Hematopoietic multipotent progenitor cell treated with erythropoietin and hydrocortisone succinate and interleukin-3 and kit ligand, for 15 days (in vitro differentiated cells): ENCODE measurements at regions not wholly inside any gene's neighbourhood (a gene's known extent, or its start where the extent isn't known, plus 50 kb on each side); places are given as distances from the start of the nearest gene placed in this dataset.
A peak's percentile ranks its signal among the peaks of the same experiment; 100 is the strongest.
"Not testable (repeated sequence)": the region's sequence is repeated elsewhere in the genome, so short reads cannot be mapped to it uniquely, and the experiment has no call there.

Experiments used
- DNase-seq: peaks from one replicate; pipeline ENCODE4 v3.0.0-alpha.2; 2015; ENCODE audit warnings: low spot score

- DNase-seq, result no peak
These were observed 195.5 kb downstream of the SLITRK6 start for GRCh38 chr13:85603735-85604134.

DNA sequence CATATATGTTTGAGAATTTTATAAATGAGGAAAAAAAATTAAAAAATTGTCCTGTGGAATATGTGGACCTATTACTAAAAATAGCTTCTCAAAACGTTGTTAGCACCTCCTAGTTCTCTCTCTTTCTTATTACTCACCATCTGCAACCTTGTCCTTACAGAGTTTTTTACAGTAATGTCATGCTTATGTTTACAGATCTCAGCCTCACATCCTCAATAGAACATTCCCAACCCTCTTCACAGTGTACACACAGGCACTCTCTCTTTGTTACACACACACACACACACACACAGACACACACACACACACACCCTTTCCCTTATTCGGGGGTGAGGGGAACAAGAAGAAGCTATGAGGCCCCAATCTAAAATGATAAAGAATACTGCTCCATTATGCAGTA lies 197.7 kb downstream of the SLITRK6 start:
- no peak for DNase-seq

DNA sequence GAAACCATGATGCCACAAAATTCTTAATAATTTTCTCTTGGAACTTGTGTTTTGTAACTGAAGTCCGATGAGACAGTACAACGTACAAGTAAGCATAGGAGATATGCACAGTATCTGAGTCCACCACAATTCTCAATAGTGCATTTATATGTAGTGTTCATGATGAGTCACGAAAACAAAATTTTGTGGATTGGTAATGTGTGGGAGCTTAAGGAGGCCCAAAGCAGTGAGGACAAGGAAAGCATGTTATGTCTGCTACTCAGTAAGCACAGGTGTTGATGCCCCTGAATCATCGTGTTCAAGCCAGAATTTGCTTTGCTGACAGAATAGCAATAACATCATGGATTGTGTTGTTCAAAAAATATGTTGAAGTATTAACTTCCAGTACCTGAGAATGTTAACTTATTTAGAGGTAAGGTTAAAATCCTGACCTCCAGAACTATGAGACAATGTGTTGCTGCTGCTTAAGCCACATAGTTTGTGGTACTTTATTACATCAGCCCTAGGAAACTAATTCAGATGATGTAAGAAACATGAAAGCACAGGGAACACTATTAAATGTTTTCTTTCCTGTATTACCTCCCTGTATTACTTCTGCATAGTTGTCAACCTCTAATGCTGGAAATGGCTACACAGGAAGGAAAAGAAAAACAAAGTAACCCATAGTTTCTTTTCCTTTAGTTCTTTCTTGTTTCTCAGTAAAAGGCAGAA lies 201.3 kb downstream of the SLITRK6 start:
- no peak for DNase-seq

- peak; percentile 17 for DNase-seq
These were observed 207.0 kb downstream of the SLITRK6 start for GRCh38 chr13:85592211-85592610.

DNA sequence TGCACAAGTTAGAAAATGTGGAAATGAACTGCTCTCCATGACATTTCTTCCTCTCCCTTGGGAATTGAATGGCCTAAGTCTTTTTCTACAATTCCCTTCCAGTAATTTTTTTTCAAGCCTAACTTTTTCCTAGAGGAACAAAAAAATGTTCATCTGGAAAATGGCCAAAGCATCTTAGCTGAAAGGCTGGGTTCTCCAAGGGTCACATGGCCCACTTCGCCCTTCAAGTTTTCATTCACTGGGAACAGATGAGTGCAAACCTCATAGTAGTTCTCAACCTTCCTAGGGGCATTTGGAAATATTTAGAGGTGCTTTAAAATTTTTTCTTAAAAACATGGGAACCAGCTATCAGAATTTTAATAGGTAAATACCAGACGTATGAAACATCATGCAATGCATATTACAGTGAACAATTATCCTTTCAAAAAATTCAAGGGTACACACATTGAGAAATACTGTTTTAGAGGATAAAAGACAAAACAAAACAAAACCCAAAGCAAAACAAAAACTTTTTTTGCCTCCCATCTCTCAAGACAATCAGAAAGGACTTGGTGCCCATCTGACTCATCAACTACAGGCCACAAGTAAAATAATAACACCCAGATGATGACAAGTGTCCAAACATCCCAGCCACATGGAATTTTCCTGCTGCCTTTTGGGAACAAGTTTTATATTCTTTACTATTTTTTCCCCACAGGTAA lies 208.8 kb downstream of the SLITRK6 start:
- no peak for DNase-seq

DNA sequence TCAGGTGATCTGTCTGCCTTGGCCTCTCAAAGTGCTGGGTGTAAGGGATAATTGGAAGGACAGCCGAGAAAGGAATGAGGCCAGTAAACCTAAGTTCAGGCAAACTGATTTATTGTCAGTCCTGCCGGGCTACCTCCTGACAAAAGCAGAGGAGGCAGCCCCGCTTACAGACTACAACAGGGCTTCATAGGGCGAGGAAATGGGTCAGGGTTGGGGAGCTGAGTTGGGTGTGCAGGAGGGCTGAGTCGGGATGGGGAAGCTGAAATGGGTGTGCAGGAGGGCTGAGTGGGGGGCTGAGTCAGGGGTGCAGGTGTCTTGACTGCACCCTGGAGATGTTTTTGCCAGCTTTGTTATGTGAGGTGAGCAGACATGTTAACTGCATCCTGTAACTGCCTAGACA lies 210.2 kb downstream of the SLITRK6 start:
- no peak for DNase-seq

GRCh38 chr13:85588359-85588758 lies 210.9 kb downstream of the SLITRK6 start:
- no peak for DNase-seq

GRCh38 chr13:85586856-85587255 lies 212.4 kb downstream of the SLITRK6 start:
- DNase-seq, result no peak

GRCh38 chr13:85586422-85586831 lies 212.8 kb downstream of the SLITRK6 start:
- no peak for DNase-seq

GRCh38 chr13:85582890-85583289 lies 216.3 kb downstream of the SLITRK6 start:
- no peak for DNase-seq

DNA sequence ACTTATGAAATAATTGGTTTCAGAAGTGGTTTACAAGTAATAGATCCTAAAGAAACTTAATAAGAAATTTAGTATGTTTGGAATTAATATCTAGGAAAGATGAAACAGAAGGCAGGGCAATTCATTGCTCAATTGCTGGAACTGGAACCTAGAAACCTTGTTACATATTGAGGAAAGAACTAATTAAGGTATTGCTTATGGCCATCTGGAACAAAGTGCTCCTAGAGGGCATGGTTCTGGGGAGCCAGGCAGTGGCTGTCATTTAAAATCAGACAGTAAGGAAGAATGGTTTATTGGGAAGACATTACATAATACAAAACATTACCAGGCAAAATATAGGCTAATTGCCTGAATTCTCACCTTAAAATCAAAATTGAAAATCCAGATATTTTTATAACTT lies 224.1 kb downstream of the SLITRK6 start:
- DNase-seq, result no peak

DNA sequence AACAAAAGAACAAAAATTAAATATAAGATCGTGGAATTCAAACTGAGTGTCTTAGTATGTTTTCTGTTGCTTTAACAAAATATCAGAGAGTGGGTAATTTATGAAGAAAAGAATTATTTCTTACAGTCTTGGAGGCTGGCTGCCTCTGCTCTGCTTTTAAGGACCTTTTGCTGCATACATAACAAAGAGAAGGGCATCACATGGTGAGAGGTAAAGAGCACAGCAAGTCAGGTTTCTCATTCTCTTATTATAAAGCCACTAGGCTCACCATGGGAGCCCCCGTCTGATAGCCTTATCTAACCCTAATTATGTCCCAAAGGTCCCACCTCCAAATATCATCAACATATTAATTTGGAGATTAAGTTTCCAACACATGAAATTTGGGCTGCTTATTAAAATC lies 231.3 kb downstream of the SLITRK6 start:
- no peak for DNase-seq

- DNase-seq, result no peak
These were observed 233.6 kb downstream of the SLITRK6 start for GRCh38 chr13:85565652-85566051.

DNA sequence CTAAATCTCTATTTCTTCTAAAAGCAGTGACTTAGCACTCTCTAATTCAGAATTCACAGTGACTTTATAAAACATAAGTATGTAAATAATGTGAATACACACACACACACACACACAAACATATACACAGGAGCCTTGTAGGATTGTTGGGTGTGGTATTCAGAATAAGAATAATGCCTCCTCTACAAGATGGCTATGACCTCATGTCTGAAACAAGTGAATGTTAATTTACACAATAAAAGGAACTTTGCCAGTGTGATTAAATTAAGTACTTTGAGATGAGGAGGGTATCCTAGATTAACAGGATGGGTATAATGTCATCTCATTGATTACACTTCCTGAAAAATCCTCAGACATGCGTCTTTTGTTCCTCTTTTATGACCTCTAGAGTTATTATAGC lies 234.6 kb downstream of the SLITRK6 start:
- no peak for DNase-seq

DNA sequence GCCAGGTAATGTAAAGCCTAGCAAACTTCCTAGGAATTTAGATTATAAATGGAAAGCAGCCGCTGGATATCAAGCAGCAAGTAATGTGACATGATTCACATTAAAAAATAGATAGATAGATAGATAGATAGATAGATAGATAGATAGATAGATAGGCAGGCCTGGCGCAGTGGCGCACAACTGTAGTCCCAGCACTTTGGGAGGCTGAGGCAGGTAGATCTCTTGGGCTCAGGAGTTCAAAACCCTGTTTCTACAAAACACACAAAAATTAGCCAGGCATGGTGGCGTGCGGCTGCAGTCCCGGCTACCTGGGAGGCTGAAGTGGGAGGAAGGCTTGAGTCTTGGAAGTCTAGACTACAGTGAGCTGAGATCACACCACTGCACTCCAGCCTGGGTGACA lies 236.9 kb downstream of the SLITRK6 start:
- no peak for DNase-seq

DNA sequence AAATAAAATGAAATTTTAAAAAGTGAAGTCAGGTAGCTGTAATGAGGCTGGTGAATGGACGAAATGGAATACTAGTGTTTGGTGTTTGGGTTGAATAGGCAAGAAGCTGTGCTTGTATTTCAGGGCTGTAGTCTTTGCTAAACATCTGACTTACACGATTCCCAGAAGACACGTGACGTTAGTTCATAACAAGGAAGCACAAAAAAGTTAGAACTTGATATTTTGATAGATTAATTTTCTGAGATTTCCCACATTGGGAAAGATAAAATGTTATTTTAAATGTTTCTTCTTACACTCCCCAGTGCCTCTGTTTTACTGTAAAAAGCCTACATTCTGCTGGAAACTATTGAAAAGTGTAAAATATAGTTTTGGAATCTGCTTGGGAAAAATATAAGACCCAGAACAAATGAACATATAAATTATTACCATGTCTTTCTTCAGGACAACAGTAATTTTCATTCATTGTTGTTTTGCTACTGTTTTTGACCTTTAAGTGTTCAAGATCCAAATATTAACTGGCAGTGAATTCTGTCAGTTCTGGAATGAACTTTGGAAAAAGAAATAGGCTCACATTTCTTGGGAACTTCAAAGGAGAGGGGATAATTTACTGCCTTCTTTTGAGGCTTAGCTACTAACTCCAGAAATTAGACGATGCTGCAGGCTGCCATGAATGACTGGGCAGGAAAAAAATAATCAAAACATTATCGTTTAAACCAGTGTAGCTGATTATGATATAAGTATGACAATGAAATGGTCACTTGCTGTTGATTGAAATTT lies 241.3 kb downstream of the SLITRK6 start:
- no peak for DNase-seq

DNA sequence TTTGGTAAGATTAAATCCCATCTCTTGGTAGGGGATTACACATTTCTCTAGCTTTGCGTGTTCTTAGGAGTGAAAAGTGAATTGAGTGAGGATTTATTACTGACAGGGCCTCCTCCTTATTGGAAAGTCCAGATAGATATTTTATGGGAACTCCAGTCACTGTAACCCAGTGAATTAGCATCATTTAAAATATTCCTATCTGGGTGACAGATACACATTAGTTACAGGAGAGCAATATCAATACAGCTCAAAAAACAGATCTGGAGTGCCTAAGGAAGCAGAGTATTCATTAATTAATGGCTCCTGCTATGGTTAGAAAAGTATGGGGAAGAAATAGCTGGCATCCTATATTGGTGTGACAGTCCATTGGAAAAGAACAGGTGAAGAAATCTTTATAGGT lies 248.2 kb downstream of the SLITRK6 start:
- DNase-seq, result no peak

DNA sequence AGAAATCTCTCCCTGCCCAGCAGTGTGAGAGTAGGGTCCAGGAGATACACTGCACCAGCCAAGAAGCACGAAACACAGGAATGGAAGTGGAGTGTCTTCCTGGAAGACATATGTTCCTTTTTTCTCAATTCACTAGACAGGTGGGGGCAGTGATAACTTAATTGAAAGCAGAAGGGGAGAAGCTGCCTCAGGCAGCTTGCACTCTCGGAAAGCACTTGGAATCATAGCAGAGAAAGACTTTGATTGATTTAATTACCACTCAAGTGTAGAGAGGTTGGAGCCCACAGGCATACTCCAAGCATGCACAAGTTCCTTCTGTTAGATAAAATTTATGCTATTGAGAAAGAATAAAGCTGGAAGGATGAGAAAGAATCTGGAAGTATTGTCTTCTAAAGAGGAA lies 249.4 kb downstream of the SLITRK6 start:
- no peak for DNase-seq

GRCh38 chr13:85548845-85549244 lies 250.4 kb downstream of the SLITRK6 start:
- not testable (repeated sequence) for DNase-seq

- no peak for DNase-seq
These were observed 253.4 kb downstream of the SLITRK6 start for GRCh38 chr13:85545771-85546170.

DNA sequence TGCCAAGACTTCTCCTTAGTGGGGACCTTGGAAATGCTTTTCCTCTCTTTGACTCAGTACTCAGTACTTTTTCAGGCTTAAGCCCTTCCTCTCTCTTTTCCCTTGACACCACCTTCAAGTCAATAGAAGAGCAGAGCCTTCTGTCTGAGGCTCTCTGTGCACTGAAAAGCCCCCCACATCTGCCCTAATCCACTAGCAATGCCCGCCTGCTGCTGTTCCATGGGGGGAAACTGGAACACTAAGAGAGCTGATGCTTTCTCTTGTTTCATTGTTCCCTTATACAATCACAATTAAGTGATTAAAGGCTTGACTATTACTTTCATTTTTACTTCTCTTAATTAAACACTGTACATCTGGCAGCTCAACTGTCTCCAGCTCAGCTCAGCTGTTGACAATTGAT lies 254.5 kb downstream of the SLITRK6 start:
- no peak for DNase-seq

DNA sequence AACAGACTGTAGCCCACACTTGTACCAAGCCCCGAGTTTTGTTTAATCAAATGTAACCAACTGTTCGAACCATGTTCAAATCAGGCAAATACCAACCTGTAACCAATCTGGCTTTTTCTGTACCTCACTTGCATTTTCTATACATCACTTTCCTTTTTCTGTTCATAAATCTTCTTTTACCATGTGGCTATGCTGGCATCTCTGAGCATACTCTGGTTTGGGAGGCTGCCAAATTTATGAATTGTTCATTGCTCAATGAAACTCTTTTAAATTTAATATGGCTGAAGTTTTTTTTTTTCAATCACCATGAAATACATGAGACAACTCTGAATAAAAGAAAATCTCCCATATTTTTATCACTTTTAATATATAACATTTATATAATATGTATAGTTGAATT lies 256.1 kb downstream of the SLITRK6 start:
- DNase-seq, result no peak

DNA sequence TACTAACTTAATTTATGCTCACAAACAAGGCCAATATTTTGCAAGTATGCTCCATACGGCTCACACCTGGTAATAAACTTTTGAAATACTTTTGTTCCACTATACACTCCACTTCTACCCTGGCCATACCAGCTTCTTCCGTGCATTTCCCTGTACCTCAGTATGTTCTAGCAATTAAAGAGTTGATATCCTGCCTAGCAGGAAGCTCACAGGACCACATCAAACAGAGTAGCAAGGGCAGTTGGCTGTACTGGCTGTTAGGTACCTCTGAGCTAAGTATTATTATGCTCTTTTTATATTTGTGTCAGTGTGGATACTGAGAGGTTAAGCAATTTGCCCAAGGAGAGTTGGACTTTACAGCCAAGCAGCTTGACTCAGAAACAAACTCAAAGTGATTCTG lies 257.7 kb downstream of the SLITRK6 start:
- DNase-seq, result no peak
